ENCODE measurements at regions not wholly inside any gene's neighbourhood (a gene's known extent, or its start where the extent isn't known, plus 50 kb on each side); places are given as distances from the start of the nearest gene placed in this dataset.

- TF ChIP-seq POLR2AphosphoS5 (IDR thresholded peaks at IDR 0.05) (no peak), CTCF (IDR thresholded peaks at IDR 0.05) (no peak), POLR2A (IDR thresholded peaks at IDR 0.05) (no peak)
- intact Hi-C loops (cut with DNase I; ENCODE audit: low total_unique reads), result no loop called here
- Histone ChIP-seq H3K9me3 (no peaks in the 10 kb centered on the region), H3K36me3 (no peaks in the 10 kb centered on the region), H3K4me1 (no peaks in the 10 kb centered on the region), H3K27me3 (no peaks in the 10 kb centered on the region), H3K4me3 (no peak overlapping the region), H3K27ac (no peak overlapping the region)
- DNase-seq (ENCODE audit: low spot score in 2 of 2), result no peak
Measured at GRCh38 chr4:36737691-36738090, 456.3 kb downstream of the DTHD1 start.

- no peak for TF ChIP-seq POLR2A (IDR thresholded peaks at IDR 0.05)
- no peak for TF ChIP-seq CTCF (IDR thresholded peaks at IDR 0.05)
- TF ChIP-seq POLR2AphosphoS5 (IDR thresholded peaks at IDR 0.05), result no peak
- H3K36me3 ChIP-seq, result no peaks in the 10 kb centered on the region
- no peak overlapping the region for H3K27ac ChIP-seq
- no peaks in the 10 kb centered on the region for H3K4me1 ChIP-seq
- H3K9me3 ChIP-seq, result no peaks in the 10 kb centered on the region
- H3K27me3 ChIP-seq, result no peaks in the 10 kb centered on the region
- no peak overlapping the region for H3K4me3 ChIP-seq
- DNase-seq (ENCODE audit: low spot score in 2 of 2), result no peak
- intact Hi-C loops (cut with DNase I; ENCODE audit: low total_unique reads), result no loop called here
Measured at GRCh38 chr4:36740796-36741310, 459.4 kb downstream of the DTHD1 start.

DNA sequence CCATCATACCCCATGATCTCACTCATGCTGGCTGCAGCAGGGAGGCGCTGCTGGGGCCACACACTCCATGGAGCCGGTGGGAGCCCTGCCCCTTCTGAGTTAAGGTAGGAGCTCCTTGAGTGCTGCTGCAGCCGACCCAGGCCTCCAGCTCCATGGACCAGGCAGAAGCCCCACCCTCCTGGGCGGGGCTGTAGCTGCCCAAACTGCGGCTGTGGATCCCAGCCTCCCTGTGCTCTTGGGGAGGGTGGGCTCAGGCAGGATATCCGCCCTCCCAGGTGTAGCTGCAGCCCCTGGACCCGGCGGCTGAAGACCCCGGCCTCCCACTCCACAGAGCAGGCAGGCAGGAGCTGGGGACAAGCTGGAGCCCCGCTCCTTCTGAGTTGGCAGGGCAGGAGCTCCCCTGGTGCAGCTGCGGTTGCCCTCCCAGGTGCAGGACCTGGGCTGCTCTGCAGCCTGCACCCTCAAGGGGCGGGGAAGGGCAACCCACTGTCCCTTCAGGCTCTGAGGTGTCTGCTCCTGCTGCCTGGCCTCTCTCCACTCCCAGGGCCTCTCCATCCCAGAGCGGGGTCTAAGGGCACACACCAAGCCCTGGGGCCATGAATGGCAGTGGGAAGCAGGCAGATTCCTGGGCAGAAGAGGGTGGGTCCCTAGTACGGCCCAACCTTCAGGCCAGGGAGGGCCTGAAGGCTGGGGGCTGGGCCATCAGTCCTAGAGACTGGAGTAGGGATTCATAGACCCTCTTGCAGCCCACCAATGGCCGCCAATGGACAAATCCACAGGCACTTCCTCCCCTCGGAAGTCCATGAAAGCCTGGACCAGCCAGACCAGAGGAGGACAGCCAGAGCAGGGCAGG is 466.1 kb downstream of the DTHD1 start:
- TF ChIP-seq POLR2AphosphoS5 (IDR thresholded peaks at IDR 0.05) (no peak), CTCF (IDR thresholded peaks at IDR 0.05) (no peak), POLR2A (IDR thresholded peaks at IDR 0.05) (no peak)
- no peaks in the 10 kb centered on the region for H3K36me3 ChIP-seq
- no peaks in the 10 kb centered on the region for H3K27me3 ChIP-seq
- H3K4me3 ChIP-seq, result no peak overlapping the region
- H3K9me3 ChIP-seq, result no peaks in the 10 kb centered on the region
- H3K4me1 ChIP-seq, result no peaks in the 10 kb centered on the region
- intact Hi-C loops (cut with DNase I; ENCODE audit: low total_unique reads), result no loop called here
- no peak overlapping the region for H3K27ac ChIP-seq
- no peak for DNase-seq (ENCODE audit: low spot score in 2 of 2)

DNA sequence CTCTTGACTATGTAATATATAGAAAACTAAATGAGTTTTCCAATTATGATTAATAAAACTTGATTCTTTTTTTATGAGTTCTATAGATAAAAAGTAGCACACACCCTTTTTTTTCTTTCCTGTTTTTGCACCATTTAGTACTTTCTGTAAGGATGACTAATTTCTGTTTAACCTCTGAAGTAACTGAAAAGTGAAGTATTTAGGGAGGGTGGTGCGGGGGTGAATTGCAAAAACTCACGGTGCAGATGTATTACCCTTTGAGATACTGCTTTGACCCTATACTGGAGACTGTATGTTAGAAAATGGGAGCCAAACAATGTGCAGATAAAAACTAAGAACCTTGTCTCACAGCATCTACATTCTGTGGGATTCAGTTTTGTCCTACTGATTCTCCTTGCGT is 471.6 kb downstream of the DTHD1 start:
- TF ChIP-seq CTCF (IDR thresholded peaks at IDR 0.05) (no peak), POLR2A (IDR thresholded peaks at IDR 0.05) (no peak), POLR2AphosphoS5 (IDR thresholded peaks at IDR 0.05) (no peak)
- no peak overlapping the region for H3K4me3 ChIP-seq
- no peaks in the 10 kb centered on the region for H3K27me3 ChIP-seq
- H3K36me3 ChIP-seq, result no peaks in the 10 kb centered on the region
- intact Hi-C loops (cut with DNase I; ENCODE audit: low total_unique reads), result no loop called here
- H3K4me1 ChIP-seq, result no peaks in the 10 kb centered on the region
- H3K27ac ChIP-seq, result no peak overlapping the region
- DNase-seq (ENCODE audit: low spot score in 2 of 2), result no peak
- H3K9me3 ChIP-seq, result no peaks in the 10 kb centered on the region

DNA sequence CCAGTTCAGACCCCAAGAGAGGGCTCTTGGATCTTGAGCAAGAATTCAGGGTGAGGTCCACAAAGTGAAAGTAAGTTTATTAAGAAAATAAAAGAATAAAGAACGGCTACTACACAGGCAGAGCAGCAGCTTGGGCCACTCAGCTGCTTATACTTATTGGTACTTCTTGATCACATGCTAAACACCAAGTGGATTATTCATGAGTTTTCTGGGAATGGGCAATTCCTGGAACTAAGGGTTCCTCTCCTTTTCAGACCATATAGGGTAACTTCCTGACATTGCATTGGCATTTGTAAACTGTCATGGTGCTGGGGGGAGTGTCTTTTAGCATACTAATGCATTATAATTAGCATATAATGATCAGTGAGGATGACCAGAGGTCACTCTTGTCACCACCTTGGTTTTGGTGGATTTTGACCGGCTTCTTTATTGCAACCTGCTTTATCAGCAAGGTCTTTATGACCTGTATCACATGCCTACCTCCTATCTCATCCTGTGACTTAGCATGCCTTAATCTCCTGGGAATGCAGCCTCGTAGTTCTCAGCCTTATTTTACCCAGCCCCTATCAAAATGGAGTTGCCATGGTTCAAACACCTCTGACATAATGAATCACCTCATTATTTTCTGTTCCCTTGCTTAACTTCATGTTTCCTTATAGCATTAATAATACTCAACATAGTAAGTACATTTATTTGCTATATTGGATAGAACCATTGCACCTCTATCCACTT is 476.3 kb downstream of the DTHD1 start:
- DNase-seq (ENCODE audit: low spot score in 2 of 2), result no peak
- Histone ChIP-seq H3K9me3 (no peaks in the 10 kb centered on the region), H3K27me3 (no peaks in the 10 kb centered on the region), H3K27ac (no peak overlapping the region), H3K4me1 (no peaks in the 10 kb centered on the region), H3K4me3 (no peak overlapping the region), H3K36me3 (no peaks in the 10 kb centered on the region)
- intact Hi-C loops (cut with DNase I; ENCODE audit: low total_unique reads), result no loop called here
- no peak for TF ChIP-seq CTCF (IDR thresholded peaks at IDR 0.05)
- TF ChIP-seq POLR2A (IDR thresholded peaks at IDR 0.05), result no peak
- no peak for TF ChIP-seq POLR2AphosphoS5 (IDR thresholded peaks at IDR 0.05)
